SU-DHL-6 (cell line): ENCODE measurements at regions not wholly inside any gene's neighbourhood (a gene's known extent, or its start where the extent isn't known, plus 50 kb on each side); places are given as distances from the start of the nearest gene placed in this dataset.
"Not testable (repeated sequence)": the region's sequence is repeated elsewhere in the genome, so short reads cannot be mapped to it uniquely, and the experiment has no call there.

Source experiments
- H2AFZ ChIP-seq: fragments of 200-600 bp; sonication (generic); 2 replicates; pipeline ENCODE4 v1.6.1; 2014; ENCODE audit warnings: low read depth, mild to moderate bottlenecking, moderate library complexity, mixed read lengths, antibody characterized with exemption, low read length; ENCODE audit not compliant: severe bottlenecking
- H3F3A ChIP-seq: fragments of 200-600 bp; shearing (Covaris generic); 2 replicates; pipeline ENCODE4 v1.6.0; 2016; ENCODE audit warnings: antibody characterized with exemption, mild to moderate bottlenecking; ENCODE audit not compliant: insufficient read depth
- H3K27ac ChIP-seq: fragments of 200-600 bp; sonication (generic); 2 replicates; pipeline ENCODE4 v1.5.1; 2016; ENCODE audit warnings: low read depth, mild to moderate bottlenecking, low read length, moderate library complexity, mixed read lengths
- H3K27me3 ChIP-seq: fragments of 200-600 bp; sonication (generic), shearing (Covaris generic); 2 replicates; pipeline ENCODE4 v1.6.0; 2014; ENCODE audit warnings: mild to moderate bottlenecking, low read length
- H3K36me3 ChIP-seq: fragments of 200-600 bp; sonication (generic); 2 replicates; pipeline ENCODE4 v1.6.1; 2014; ENCODE audit warnings: mild to moderate bottlenecking, low read length, mixed read lengths
- H3K4me2 ChIP-seq: fragments of 300-600, 200-600 bp; shearing (Covaris generic), sonication (generic); 2 replicates; pipeline ENCODE4 v1.6.0; 2014; ENCODE audit warnings: low read length, low read depth, mild to moderate bottlenecking; ENCODE audit not compliant: poor library complexity, severe bottlenecking
- H3K4me3 ChIP-seq: fragments of 200-600 bp; sonication (generic); 2 replicates; pipeline ENCODE4 v1.5.1; 2014; ENCODE audit warnings: antibody characterized with exemption, low read length, mild to moderate bottlenecking, mixed read lengths; ENCODE audit not compliant: insufficient read depth, poor library complexity, severe bottlenecking
- H3K79me2 ChIP-seq: fragments of 200-600 bp; sonication (generic); 2 replicates; pipeline ENCODE4 v1.6.1; 2014; ENCODE audit warnings: mild to moderate bottlenecking, low read length, moderate library complexity; ENCODE audit not compliant: insufficient read depth
- H3K9ac ChIP-seq: fragments of 200-600 bp; sonication (generic); 2 replicates; pipeline ENCODE4 v1.7.0; 2014; ENCODE audit warnings: mild to moderate bottlenecking, low read length
- H3K9me2 ChIP-seq: fragments of 200-600 bp; sonication (generic); replicated peaks from 2 replicates; pipeline ENCODE4 v1.6.1; 2014; ENCODE audit warnings: low read length; ENCODE audit not compliant: insufficient read depth
- H3K9me3 ChIP-seq: fragments of 200-600 bp; sonication (generic); 2 replicates; pipeline ENCODE4 v1.6.1; 2014; ENCODE audit warnings: low read length, mixed read lengths; ENCODE audit not compliant: insufficient read depth
- H4K20me1 ChIP-seq: fragments of 200-600 bp; sonication (generic); 2 replicates; pipeline ENCODE4 v1.6.1; 2014; ENCODE audit warnings: low read depth, mild to moderate bottlenecking, antibody characterized with exemption, low read length, moderate library complexity, mixed read lengths
- CTCF ChIP-seq: fragments of 200-600 bp; sonication (generic); IDR thresholded peaks from one replicate; pipeline ENCODE4 v1.5.1; 2017; ENCODE audit warnings: antibody characterized with exemption, mild to moderate bottlenecking, low read length, moderate library complexity; ENCODE audit not compliant: insufficient read depth, poor library complexity, severe bottlenecking
- EZH2phosphoT487 ChIP-seq: fragments of 200-600 bp; sonication (generic), shearing (Covaris generic); conservative IDR thresholded peaks from 2 replicates; pipeline ENCODE4 v1.6.1; 2018; ENCODE audit warnings: mild to moderate bottlenecking, antibody characterized with exemption, low read length, moderate library complexity, mixed read lengths

- Histone ChIP-seq H3K9ac (no peak overlapping the region), H3K9me3 (no peaks in the 10 kb centered on the region), H4K20me1 (no peaks in the 10 kb centered on the region), H3K4me2 (no peak overlapping the region), H3F3A (no peaks in the 10 kb centered on the region), H3K9me2 (no peaks in the 10 kb centered on the region), H3K27me3 (no peaks in the 10 kb centered on the region), H3K36me3 (no peaks in the 10 kb centered on the region), H3K79me2 (no peaks in the 10 kb centered on the region), H3K27ac (no peak overlapping the region), H3K4me3 (no peak overlapping the region), H2AFZ (no peak overlapping the region)
- TF ChIP-seq EZH2phosphoT487: no peak
- no peak for TF ChIP-seq CTCF
These were observed 688.5 kb downstream of the EFNB2 start for GRCh38 chr13:105846923-105847322.

GRCh38 chr13:105841286-105841685 lies 694.2 kb downstream of the EFNB2 start:
- no peaks in the 10 kb centered on the region for H4K20me1 ChIP-seq
- TF ChIP-seq EZH2phosphoT487 (no peak), CTCF (no peak)
- no peaks in the 10 kb centered on the region for H3K79me2 ChIP-seq
- H3K9me3 ChIP-seq: no peaks in the 10 kb centered on the region
- H3K27ac ChIP-seq: no peak overlapping the region
- no peak overlapping the region for H3K4me2 ChIP-seq
- H2AFZ ChIP-seq: no peak overlapping the region
- H3K4me3 ChIP-seq: no peak overlapping the region
- no peak overlapping the region for H3K9ac ChIP-seq
- H3K9me2 ChIP-seq: no peaks in the 10 kb centered on the region
- no peaks in the 10 kb centered on the region for H3K36me3 ChIP-seq
- H3F3A ChIP-seq: no peaks in the 10 kb centered on the region
- no peaks in the 10 kb centered on the region for H3K27me3 ChIP-seq

GRCh38 chr13:105838231-105838630 lies 697.2 kb downstream of the EFNB2 start:
- Histone ChIP-seq H3K27me3 (no peaks in the 10 kb centered on the region), H2AFZ (no peak overlapping the region), H3F3A (no peaks in the 10 kb centered on the region), H3K79me2 (no peaks in the 10 kb centered on the region), H3K4me3 (no peak overlapping the region), H3K9ac (no peak overlapping the region), H4K20me1 (no peaks in the 10 kb centered on the region), H3K9me2 (no peaks in the 10 kb centered on the region), H3K27ac (no peak overlapping the region), H3K4me2 (no peak overlapping the region), H3K36me3 (no peaks in the 10 kb centered on the region), H3K9me3 (no peaks in the 10 kb centered on the region)
- no peak for TF ChIP-seq EZH2phosphoT487
- TF ChIP-seq CTCF: no peak

- not testable (repeated sequence) for H3K4me3 ChIP-seq, H3K9ac ChIP-seq, H3K4me2 ChIP-seq, H3K9me3 ChIP-seq, H3K27ac ChIP-seq, H2AFZ ChIP-seq, H3K36me3 ChIP-seq, H4K20me1 ChIP-seq, H3K9me2 ChIP-seq, H3K27me3 ChIP-seq, H3K79me2 ChIP-seq, H3F3A ChIP-seq
These were observed 698.2 kb downstream of the EFNB2 start for GRCh38 chr13:105837295-105837694.
